C4-2B (cell line): ENCODE measurements at regions not wholly inside any gene's neighbourhood (a gene's known extent, or its start where the extent isn't known, plus 50 kb on each side); places are given as distances from the start of the nearest gene placed in this dataset.

ENCODE experiments used
- CTCF ChIP-seq: fragments of 450-650 bp; conservative IDR thresholded peaks from 2 replicates; pipeline ENCODE4 v1.5.1; 2017; ENCODE audit warnings: mild to moderate bottlenecking
- ZFX ChIP-seq: fragments of 450-650 bp; IDR thresholded peaks from 2 replicates; pipeline ENCODE4 v1.6.1; 2017

DNA sequence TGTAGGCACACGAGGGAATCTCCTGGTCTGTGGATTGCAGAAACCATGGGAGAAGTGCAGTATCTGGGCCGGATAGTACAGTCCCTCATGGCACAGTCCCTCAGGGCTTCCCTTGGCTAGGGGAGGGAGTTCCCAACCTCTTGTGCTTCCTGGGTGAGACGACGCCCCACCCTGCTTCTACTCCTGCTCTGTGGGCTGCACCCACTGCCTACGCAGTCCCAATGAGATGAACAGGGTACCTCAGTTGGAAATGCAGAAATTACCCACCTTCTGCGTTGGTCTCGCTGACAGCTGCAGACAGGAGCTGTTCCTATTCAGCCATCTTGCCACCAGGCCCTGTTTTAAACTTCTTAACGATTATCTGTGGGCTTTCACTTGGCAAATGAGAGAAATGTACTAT lies 157.2 kb upstream of the CARD18 start:
- no peak for TF ChIP-seq CTCF
- no peak for TF ChIP-seq ZFX
